GM12891 (cell line): ENCODE measurements at regions not wholly inside any gene's neighbourhood (a gene's known extent, or its start where the extent isn't known, plus 50 kb on each side); places are given as distances from the start of the nearest gene placed in this dataset.

Experiments
- DNase-seq: peaks from one replicate; pipeline ENCODE4 v3.0.0; 2011; ENCODE audit warnings: low spot score; ENCODE audit not compliant: insufficient read length
- FAIRE-seq: peaks from 2 replicates; lab custom pipeline; 2011; peaks lifted over from hg19 to GRCh38; lab: Jason Lieb, UNC
- PAX5 ChIP-seq: IDR thresholded peaks from 2 replicates; pipeline ENCODE4 v1.6.1; 2011; ENCODE audit warnings: low read length, moderate library complexity, mild to moderate bottlenecking; ENCODE audit not compliant: insufficient read depth, severe bottlenecking
- POLR2A ChIP-seq: IDR thresholded peaks from 2 replicates; pipeline ENCODE4 v1.6.1; 2011; ENCODE audit warnings: low read depth, low read length, control low read depth
- POLR2AphosphoS5 ChIP-seq: IDR thresholded peaks from 2 replicates; pipeline ENCODE4 v1.6.1; 2011; ENCODE audit warnings: low read depth, low read length, control low read depth
- POU2F2 ChIP-seq: IDR thresholded peaks from 2 replicates; pipeline ENCODE4 v1.6.1; 2011; ENCODE audit warnings: low read depth, mild to moderate bottlenecking, control low read depth, low read length, moderate library complexity
- SPI1 ChIP-seq: IDR thresholded peaks from 2 replicates; pipeline ENCODE4 v1.6.1; 2011; ENCODE audit warnings: low read depth, low read length, control low read depth
- TAF1 ChIP-seq: IDR thresholded peaks from 2 replicates; pipeline ENCODE4 v1.6.1; 2011; ENCODE audit warnings: low read depth, low read length, control low read depth

GRCh38 chr4:35939751-35940150, 304.6 kb downstream of the ARAP2 start:
- TF ChIP-seq POLR2A = no peak
- no peak for TF ChIP-seq SPI1
- no peak for TF ChIP-seq TAF1
- TF ChIP-seq PAX5 = no peak
- TF ChIP-seq POLR2AphosphoS5 = no peak
- no peak for TF ChIP-seq POU2F2
- DNase-seq = no peak
- FAIRE-seq = no peak

GRCh38 chr4:35942092-35942491, 302.2 kb downstream of the ARAP2 start:
- TF ChIP-seq POLR2AphosphoS5 = no peak
- TF ChIP-seq POU2F2 = no peak
- TF ChIP-seq POLR2A = no peak
- no peak for TF ChIP-seq TAF1
- TF ChIP-seq SPI1 = no peak
- no peak for TF ChIP-seq PAX5
- no peak for FAIRE-seq
- DNase-seq = no peak

GRCh38 chr4:35943606-35944005, 300.7 kb downstream of the ARAP2 start:
- DNase-seq (no peak), FAIRE-seq (no peak)
- no peak for TF ChIP-seq SPI1

GRCh38 chr4:35948171-35948570, 296.1 kb downstream of the ARAP2 start:
- FAIRE-seq = no peak

GRCh38 chr4:35950442-35950841, 293.9 kb downstream of the ARAP2 start:
- FAIRE-seq (no peak), DNase-seq (no peak)
- no peak for TF ChIP-seq POLR2AphosphoS5
- TF ChIP-seq TAF1 = no peak
- TF ChIP-seq SPI1 = no peak
- no peak for TF ChIP-seq POLR2A
- no peak for TF ChIP-seq POU2F2
- TF ChIP-seq PAX5 = no peak

More at GRCh38 chr4:35948171-35948570, 296.1 kb downstream of the ARAP2 start:
- TF ChIP-seq TAF1 = no peak
- TF ChIP-seq POLR2A = no peak
- TF ChIP-seq PAX5 = no peak
- no peak for TF ChIP-seq SPI1
- no peak for TF ChIP-seq POLR2AphosphoS5
- TF ChIP-seq POU2F2 = no peak
- no peak for DNase-seq

GRCh38 chr4:35952751-35953150, 291.6 kb downstream of the ARAP2 start:
- FAIRE-seq (no peak), DNase-seq (no peak)
- TF ChIP-seq POU2F2 (no peak), POLR2A (no peak), SPI1 (no peak), TAF1 (no peak), POLR2AphosphoS5 (no peak), PAX5 (no peak)

- DNase-seq (no peak), FAIRE-seq (no peak)
- no peak for TF ChIP-seq SPI1
- no peak for TF ChIP-seq TAF1
- TF ChIP-seq POLR2AphosphoS5 = no peak
- no peak for TF ChIP-seq PAX5
- TF ChIP-seq POLR2A = no peak
- TF ChIP-seq POU2F2 = no peak
These were observed 280.9 kb downstream of the ARAP2 start for GRCh38 chr4:35963383-35963782.

GRCh38 chr4:35963974-35964515, 280.3 kb downstream of the ARAP2 start:
- TF ChIP-seq POLR2AphosphoS5 (no peak), TAF1 (no peak), POU2F2 (no peak), PAX5 (no peak), POLR2A (no peak), SPI1 (no peak)
- no peak for FAIRE-seq
- DNase-seq = no peak

GRCh38 chr4:35965300-35965699, 279.0 kb downstream of the ARAP2 start:
- TF ChIP-seq SPI1 (no peak), POLR2AphosphoS5 (no peak), POU2F2 (no peak), TAF1 (no peak), PAX5 (no peak), POLR2A (no peak)
- no peak for FAIRE-seq
- DNase-seq = no peak

GRCh38 chr4:35966566-35966965, 277.7 kb downstream of the ARAP2 start:
- FAIRE-seq (no peak), DNase-seq (no peak)
- TF ChIP-seq POU2F2 = no peak
- TF ChIP-seq SPI1 = no peak
- no peak for TF ChIP-seq PAX5
- TF ChIP-seq POLR2AphosphoS5 = no peak
- TF ChIP-seq TAF1 = no peak
- no peak for TF ChIP-seq POLR2A
